ENCODE measurements at regions not wholly inside any gene's neighbourhood (a gene's known extent, or its start where the extent isn't known, plus 50 kb on each side); places are given as distances from the start of the nearest gene placed in this dataset.

DNA sequence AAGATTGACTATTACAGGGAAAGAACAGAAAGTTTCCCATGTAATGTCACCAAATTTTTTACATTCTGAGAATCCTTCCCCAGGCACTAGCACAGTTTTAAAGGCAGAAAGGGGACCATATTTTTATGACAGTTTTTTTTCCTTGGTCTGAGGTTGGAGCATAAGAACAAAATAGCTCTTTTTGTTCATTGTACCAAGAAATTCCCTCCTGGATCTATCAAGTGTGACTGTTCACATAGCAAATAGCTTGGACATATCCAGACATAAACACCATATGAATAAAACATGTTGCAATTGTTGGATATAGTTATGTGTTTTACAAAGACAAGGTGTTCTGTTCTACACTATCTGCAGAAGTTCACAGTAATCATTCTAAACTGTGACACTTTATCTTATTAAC is 182.4 kb upstream of the ADGRL2 start:
- no peak for DNase-seq

DNA sequence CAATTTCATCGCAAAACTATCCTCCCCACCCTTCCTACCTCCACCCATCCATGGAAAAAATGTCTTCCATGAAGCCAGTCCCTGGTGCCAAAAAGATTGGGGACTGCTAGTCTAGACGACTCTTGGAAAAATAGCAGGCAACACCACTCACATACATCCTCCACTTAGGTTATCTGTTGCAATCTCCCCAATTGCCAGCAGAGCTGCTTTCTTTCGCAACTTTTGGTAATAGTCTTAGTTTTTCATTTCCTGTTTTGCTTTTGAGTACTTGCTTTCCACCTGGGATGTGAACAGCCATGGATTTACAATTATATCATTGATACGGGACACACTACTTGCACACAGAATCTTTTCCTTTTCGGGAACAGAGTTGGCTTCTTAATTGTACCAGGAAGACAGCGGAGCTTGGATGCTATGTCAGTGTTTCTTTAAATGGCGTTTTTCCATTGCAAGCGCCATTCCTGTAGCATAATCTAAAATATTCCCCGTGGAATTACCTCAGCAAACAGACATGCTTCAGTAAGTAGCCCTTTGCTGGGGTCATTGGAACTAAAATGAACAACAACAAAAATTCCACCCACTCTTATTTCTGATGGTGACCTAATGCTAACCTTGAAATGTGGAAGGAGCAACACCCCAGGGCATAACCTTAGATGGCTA is 183.3 kb upstream of the ADGRL2 start:
- DNase-seq = no peak

DNA sequence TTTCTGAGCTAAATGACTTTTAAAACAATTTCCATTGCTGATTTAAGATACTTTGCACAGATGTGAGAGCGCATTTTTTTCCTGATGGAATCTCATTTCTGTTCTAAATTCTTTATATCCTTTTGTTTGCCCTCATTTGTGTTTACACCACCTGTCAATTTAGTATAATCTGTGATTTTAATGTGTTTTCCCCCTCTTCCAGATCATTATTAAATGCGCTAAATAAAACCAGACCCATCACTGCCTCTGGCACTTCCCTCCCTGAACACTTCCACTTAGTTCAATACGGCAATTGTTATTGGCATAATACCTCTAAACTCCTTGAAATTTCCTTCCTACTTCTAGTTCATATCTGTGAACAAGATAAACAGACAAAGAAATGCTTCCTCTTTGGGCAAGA is 186.9 kb upstream of the ADGRL2 start:
- DNase-seq = no peak

DNA sequence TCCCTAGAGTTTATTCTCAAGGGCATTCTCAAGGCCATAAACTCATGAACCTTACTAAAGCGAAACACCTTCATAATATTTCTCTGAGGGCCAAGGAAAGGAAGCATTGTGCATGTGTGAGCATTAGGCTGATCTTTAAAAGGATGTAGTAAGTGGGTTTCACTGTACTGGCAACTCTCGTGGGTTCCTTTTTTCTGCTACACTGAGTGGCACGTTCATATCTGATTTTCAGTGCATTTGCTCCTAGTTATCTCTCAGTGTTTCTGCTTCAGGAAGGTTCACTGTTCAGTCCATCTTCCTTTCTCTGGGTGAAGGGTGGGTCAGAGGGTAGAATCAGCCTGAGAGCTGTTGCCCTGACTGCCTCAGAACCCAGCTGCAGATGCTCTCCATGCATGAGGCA is 192.8 kb upstream of the ADGRL2 start:
- DNase-seq = no peak

DNA sequence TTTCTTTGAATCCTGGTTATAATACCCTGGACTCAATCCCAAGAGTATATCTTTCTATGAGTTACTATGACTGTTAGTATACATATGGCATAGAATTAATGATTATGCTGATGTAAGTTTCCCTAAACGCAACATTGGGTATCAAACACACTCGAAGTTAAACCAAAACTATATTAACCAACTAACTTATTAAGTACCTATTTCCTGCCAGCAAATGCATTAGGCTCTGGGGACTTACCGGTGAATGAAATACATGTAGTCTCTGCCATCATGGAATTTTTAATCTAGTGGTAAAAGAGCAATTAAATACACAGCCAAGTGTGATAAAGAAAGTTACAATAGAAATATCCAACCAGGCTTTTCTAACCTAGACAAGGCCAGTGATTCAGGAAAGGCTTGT is 193.6 kb upstream of the ADGRL2 start:
- no peak for DNase-seq

DNA sequence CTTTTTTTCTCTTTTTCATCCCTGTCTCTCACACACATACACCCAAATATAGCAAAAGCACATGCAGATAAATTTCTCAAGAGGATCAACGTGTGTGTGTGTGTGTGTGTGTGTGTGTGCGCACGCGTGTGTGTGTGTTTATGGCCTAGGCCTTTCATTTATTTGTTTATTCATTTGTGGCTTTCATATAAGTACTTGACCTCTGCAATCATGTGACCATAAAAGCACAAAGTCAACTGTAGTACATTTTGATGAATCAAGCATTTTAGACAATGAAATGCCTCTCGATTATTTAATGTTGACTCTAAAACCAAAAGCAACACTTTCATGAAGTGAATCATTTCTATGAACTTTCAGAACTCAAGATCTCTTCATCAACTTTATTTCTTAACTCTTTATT is 194.1 kb upstream of the ADGRL2 start:
- DNase-seq = no peak

DNA sequence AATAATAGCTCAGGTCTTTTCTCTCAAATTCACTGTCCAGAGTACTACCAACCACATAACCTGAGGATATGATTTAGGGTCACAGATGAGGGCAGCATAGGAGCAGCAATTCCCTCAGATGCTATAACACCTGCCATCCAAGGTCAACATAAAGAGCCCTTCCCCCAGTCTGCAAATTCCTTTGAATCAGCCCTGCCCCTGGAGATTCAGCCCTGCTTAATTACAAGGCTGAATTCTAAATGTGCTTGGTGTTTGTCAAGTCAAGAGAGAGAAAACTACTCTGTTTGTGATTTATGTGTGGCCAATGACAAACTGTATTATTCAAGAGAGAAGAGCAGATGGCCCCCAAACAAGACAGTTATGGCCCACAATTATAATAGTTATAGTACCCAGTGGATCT is 195.7 kb upstream of the ADGRL2 start:
- no peak for DNase-seq

DNA sequence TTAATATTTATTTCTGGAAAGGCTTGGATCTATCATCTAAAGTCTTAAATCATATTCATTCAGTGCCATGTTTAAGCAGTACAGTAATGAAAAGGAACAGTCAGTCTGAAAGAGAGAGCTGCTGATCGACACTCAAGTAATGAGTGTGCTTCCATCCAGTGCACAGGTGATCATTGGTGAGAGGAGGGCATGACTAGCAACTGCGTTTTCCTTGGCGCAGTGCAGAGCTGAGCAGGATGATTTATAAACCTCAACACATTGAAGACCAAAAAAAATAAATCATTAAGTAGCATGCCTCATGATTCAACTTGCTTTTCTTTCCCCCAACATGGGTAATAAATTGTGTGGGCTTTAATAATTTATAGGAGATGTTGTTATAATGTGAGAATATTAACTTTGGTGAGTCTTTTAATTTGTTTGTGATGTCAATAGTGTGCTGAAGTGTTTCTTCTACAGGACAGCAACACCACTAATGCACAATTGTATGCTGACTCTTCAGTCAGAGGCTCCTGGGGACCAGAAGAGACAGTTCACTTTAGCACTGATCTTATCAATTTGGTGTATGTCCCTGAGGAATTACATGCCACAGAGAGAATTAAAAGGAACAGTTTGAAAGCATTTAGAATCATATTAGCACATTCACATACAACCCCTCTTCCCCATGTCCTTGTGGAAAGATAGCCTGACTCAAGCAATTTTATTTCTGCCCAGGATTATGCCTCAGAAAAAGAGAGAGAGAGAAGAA is 199.7 kb upstream of the ADGRL2 start:
- DNase-seq = no peak

DNA sequence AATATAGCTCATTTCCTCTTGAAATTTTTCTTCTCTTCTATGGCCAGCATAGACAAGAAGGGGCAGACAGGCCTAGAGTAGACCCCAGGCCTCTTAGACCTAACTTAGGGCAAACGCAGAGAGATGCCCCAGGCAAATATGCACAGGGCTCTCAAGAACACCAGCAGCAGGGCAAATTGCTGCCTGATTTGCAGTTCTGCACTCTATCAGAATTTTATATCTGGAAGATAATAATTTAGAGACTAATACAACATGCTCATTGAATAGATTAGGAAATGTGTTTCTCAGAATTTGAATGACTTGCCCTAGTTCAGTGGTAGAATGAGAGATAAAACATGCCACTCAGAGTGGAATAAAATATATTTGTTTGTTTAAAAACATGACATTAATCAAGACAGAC is 200.4 kb upstream of the ADGRL2 start:
- DNase-seq = no peak

DNA sequence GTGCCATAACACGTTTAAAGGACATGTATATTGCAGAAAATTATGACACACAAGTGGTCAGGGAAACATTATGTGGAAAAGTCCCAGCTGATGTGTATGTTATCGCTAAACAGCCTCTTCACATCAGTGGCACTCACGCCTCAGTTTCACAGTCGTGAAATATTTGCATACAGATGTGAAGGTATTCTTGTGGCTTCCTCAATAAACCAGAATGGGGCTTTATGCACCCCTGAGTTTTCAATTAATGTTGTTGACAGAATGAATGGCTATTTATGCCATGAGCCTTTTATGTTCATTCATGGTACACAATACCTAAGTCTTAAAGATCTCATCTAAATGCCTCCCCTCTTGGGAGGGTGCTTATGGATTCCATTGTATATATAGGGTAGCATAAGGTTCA is 202.1 kb upstream of the ADGRL2 start:
- DNase-seq = no peak

DNA sequence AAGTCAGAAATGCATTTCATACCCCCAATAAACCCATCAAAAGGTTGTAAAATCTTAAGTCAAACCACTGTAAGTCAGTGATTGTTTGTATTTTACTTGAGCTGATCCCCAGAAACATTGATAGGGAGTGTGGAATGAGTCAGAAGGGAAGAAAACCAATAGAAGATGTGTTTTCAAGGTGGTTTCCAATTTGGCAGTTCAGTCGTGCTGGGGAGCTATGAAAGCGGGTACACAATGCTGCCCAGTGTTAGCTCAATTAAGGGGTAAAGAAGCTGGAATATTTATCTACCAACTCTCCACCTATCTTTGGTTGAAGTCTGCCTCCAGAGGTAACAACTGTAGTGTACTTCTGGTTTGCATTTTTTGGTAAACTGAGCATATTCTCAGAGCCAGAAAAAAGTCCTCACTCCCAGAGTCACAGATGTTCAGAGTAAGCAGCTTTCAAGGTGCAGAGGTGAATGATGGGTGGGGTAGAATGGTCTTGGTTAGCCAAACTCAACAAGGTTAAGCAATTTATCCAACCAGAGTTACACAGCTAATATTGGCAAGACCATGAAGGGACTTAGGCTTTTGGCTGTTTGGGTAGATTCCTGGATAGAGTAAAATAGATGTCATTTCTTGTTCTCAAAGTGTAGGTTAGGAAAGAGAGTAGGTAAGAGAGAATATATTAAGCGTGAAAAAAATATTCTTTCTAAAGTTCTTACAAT is 202.9 kb upstream of the ADGRL2 start:
- no peak for DNase-seq

DNA sequence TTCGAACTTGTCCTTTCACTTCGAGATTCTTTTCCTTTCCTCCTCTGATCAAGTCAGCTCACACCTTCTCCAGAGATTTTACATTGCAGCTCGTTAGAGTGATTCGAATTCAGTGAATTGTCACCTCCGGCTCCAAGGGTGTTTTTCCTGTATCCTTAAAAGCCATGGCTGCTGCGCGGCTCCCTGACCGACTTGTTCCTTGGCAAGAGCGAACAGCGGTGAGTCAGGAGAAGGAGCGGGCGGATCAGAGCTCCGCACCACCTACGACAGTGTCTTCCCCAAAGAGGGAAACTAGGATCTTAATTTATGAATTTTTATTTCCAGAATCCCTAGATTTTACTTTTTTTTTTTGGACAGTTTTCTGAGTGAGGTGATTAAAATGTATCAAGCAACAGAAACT is 204.4 kb upstream of the ADGRL2 start:
- DNase-seq = no peak

DNA sequence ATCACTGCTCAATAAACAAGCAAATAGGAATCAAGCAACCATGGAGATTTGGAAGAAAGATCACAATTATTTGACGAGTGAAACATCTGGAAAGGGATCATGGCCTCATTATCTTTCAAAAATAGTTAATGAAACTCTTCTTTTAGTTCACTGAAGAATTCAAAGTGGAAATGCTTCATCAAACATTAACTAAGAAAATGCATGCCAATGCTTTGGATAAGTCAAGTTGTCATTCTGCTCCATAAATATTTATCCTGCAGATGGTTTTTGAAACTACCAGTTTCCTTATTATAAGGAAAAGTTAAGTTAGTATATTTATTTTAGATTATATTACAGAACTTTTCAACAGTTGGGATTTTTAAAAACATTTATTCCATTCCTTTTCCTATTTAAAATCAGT is 206.5 kb upstream of the ADGRL2 start:
- no peak for DNase-seq

DNA sequence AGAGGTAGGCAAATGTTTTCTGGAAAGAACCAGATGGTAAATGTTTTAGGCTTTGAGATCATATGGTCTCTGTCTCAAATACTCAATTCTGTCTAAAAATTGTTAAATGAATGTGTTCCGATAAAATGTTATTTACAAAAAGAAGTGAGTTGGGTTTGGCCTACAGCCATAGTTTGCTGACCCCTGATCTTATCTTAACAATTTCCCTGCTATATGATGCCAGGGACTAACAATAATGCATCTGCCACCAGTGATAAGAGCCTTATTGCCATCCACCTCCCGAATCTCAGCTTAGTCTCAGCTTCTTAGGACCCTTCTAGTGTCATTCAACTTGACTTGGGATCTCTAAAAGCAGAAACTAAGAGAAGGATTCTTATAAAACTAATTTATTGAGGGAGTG is 208.5 kb upstream of the ADGRL2 start:
- DNase-seq = no peak

DNA sequence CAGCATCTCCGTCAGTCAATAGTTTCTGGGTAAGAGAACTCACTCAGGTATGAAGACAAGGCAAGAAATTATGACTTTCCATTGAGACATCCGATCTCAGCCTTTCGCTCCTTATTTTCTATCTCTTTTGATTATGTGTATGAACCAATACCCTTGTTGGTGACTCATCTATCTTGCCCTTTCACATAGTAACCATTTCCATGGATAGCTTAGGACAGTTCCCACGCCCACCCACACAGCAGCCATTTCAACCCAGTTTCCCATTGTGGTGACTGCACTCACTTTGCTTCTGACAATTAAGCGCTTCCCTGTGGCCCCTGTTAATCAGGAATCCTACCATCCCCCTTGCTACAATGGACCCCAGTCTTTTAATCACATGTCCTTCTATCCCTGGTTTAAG is 210.6 kb upstream of the ADGRL2 start:
- no peak for DNase-seq

DNA sequence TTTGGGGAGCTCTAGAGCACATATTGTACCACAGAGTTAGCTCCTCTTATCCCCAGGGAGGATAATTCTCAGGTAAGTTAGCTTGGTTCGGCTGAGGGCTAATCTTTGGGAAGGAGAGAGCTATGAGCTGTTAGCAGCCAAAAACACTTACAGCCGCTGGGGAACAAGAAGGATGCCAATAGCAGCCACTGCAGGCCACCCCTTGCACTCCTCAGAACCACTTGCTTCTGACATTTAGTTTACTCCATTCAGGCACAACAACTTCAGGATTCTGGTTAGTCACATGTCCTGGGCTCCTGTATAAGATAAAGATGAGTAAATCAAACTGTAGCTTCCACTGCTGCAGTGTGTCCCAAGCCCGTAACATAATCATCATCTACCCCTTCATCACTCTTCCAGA is 212.6 kb upstream of the ADGRL2 start:
- no peak for DNase-seq

DNA sequence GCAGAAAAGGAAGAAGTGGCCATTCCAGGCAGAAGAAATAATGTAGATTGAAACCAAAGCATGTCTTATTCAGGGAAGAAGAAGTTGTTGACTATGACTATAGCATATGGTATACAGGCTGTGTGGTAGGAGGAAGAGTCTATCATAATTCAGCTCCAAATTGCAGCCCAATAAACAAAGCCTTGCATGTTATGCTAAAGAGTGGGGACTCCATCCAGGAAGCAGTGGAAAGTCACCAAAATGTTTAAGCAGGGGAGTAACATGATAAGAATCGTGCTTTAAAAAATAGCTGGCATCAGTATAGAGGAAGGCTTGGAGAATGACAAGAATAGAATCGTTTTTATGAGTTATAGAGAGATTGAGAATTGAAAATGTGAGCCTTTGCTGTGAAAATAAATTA is 213.3 kb upstream of the ADGRL2 start:
- no peak for DNase-seq

DNA sequence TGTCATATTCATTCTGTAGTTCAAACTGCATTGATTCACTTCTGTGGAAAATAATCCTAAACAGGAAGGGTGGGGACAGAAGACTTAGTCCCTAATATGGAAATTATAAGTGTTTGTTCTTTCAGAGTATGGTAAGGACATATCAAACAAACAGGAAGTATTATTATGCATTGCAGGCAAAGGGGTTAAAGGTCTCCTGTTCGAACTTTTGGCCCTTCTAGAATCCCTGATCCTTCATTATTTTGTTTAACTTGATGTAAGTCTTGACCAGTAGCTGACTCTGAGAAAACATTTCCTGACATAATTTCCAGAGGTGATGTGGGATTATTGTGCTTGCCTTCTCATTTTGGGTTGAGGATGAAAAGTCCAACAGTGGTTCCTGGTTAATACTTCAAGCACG is 215.4 kb upstream of the ADGRL2 start:
- no peak for DNase-seq

DNA sequence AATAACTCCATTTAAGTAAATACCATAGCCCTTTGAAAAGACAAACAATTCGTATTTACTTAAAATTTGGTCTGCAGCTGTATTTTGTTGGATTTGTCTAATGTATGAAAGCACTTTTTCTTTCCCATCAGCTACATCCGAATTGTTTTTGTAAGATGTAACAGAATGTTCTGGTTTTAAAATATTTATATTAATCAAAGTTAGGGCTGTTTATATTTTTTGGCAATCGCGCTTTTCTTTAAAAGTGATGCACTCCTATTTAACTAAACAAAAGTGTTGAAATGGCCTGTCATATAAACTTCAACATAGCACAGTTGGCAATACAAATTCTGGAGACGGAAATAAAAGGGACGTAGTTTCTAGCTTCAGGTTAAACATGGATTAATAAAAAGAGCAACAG is 216.3 kb upstream of the ADGRL2 start:
- DNase-seq = no peak

DNA sequence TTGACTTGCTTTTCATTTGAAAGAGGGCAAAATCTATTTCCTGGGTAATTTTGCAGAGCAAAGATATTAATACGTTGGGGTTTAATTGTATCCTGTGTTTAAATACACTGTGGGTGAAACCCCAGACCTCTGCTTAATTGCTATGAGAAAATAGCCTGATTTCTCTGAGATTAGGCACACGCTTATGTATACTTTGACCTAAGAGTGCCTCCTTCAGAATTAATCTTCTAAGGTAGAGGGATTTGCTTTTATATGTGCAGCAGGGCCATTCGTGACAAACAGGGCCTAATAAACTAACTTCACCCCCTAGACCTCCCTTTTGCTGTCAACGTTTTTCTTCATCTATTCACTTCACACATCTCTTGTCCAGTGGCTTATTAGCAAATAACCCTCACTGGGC is 216.9 kb upstream of the ADGRL2 start:
- no peak for DNase-seq

DNA sequence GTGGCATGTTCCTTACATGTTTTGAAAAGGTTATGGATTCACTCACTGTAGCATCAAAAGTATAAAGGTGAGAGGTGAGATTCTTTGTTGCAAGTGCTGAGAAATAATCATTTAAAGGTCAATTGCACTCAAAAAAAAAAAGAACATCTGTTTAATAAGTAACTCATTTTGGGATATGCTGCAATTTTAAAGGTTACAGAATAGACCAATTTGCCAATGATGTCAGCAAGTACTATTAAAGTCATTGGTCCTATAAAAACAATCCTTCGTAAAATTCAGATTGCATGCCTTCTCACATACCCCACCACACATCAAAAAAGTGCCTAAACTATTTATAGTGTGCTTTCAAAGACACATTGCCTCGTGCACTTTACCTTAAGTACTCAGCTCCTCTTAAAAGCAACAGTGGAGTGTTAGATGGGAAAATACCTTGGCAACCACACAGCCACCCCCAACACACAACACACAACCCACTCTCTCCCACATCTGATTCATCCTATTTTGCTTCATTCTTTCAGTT is 218.2 kb upstream of the ADGRL2 start:
- DNase-seq = no peak

DNA sequence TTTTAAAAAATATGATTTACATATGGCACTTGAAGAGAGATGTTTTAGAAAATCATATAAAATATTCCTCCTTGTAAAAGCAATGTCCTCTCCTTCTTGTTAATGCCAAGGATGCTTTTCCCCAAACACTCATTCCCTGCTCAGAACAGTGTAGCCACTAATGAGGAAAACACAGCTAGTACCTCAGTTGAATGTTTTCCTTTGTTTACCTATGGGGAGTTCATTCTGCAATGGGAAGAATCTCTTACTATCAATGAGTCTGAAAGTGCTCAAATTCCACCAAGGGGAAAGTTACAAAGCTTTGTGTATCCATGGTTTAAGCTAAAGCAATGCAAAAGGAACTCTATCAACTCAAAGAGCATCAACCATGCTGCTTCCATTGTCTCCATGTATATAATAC is 221.9 kb upstream of the ADGRL2 start:
- DNase-seq = no peak

DNA sequence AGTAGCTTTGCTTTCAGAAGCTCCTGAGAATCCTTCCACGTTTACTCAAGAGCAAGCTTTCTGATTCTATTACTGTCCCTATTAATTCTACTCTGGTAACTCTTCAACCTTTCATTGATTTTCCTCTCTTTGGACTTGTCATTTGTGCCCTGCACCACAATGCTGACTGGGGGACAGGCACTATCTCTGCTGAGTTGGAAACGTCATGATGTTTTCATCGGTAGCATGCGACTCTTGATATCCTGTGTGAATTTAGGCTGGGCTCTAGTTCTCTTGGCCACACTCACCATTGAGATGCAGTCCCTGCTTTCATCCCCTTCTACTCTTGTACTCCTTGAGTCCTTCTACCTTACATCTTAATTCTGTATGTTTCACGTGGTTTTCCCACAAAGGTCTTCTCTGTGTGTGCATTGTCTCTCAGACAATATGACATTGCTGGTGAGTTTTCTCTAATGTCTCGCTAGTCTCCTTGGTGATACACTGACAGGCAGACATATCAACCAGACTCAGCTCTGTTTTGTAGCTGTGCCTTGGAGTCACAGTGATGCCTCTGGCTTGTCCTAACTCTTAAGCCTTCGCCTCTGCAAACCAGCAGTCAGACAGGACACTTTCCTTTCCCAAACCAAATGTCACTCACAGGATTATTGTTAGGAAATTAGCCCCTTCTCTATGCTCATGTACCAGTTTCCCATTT is 223.6 kb upstream of the ADGRL2 start:
- no peak for DNase-seq

Data from right lung (tissue), 2 donors.